Calu3 (cell line): ENCODE measurements at regions not wholly inside any gene's neighbourhood (a gene's known extent, or its start where the extent isn't known, plus 50 kb on each side); places are given as distances from the start of the nearest gene placed in this dataset.

Source experiments
- BruUV-seq: library from RNA; stranded (reverse); fragments of 400-500 nt; replicated peaks from 2 replicates; lab custom pipeline; 2021; lab: Mats Ljungman, UMichigan
- CTCF ChIA-PET: fragments of 300-600 bp; sonication (Branson Sonifier 250); formaldehyde crosslinking; loops from one replicate; lab custom pipeline; 2022; ENCODE audit warnings: antibody characterized with exemption; lab: Charles Lee
- DNase-seq: peaks from one replicate; pipeline ENCODE4 v3.0.0; 2022
- H3K27ac Mint-ChIP-seq: one replicate; pipeline ENCODE4 v1.8.0; 2022; ENCODE audit warnings: mixed read lengths; ENCODE audit not compliant: unreplicated experiment
- H3K27me3 Mint-ChIP-seq: one replicate; pipeline ENCODE4 v1.8.0; 2022; ENCODE audit warnings: mixed read lengths; ENCODE audit not compliant: unreplicated experiment
- H3K36me3 Mint-ChIP-seq: one replicate; pipeline ENCODE4 v1.8.0; 2022; ENCODE audit warnings: mild to moderate bottlenecking, moderate library complexity, mixed read lengths; ENCODE audit not compliant: insufficient read depth, unreplicated experiment
- H3K4me1 Mint-ChIP-seq: one replicate; pipeline ENCODE4 v1.8.0; 2022; ENCODE audit warnings: mild to moderate bottlenecking, low read depth, mixed read lengths; ENCODE audit not compliant: unreplicated experiment
- H3K4me3 Mint-ChIP-seq: one replicate; pipeline ENCODE4 v1.8.0; 2022; ENCODE audit warnings: mild to moderate bottlenecking, low read depth, moderate library complexity, mixed read lengths; ENCODE audit not compliant: unreplicated experiment
- H3K9me3 Mint-ChIP-seq: one replicate; pipeline ENCODE4 v1.8.0; 2022; ENCODE audit warnings: low read depth, mixed read lengths; ENCODE audit not compliant: unreplicated experiment
- intact Hi-C: fragments of 100-400 bp; cut with micrococcal nuclease; formaldehyde crosslinking; loops from one replicate; pipeline ENCODE4 v1.10.0; 2022; ENCODE audit not compliant: unreplicated experiment
- TF ChIP-seq, protein P1 (sequence below): fragments of 200-600 bp; IDR thresholded peaks from one replicate; pipeline ENCODE4 v1.8.0; 2022; ENCODE audit warnings: antibody characterized with exemption; ENCODE audit not compliant: unreplicated experiment

DNA sequence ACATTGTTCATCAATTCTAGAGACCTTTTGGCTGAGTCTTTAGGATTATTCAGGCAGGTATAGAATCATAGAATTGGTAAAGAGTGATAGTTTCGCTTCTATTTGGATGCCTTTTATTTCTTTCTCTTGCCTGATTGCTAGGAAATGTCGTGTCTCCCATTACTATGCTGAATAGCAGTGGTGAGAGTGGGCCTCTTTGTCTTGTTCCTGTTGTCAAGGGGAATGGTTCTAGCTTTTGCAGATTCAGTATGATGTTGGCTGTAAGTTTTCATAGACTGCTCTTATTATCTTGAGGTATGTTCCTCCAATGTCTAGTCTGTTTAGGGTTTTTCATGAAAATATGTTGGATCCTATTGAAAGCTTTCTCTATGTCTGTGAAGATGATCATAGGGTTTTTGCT is 200.2 kb upstream of the PABPC4L start:
- H3K27me3 Mint-ChIP-seq, result no peaks in the 10 kb centered on the region
- H3K4me1 Mint-ChIP-seq, result no peaks in the 10 kb centered on the region
- intact Hi-C loops, result no loop called here
- peaks cover 7% of the 10 kb centered on the region for H3K9me3 Mint-ChIP-seq
- no TSS peak for BruUV-seq
- no peak for DNase-seq
- CTCF ChIA-PET, result no interaction called here
- no peaks in the 10 kb centered on the region for H3K36me3 Mint-ChIP-seq
- H3K4me3 Mint-ChIP-seq, result no peak overlapping the region
- TF ChIP-seq, protein P1, sequence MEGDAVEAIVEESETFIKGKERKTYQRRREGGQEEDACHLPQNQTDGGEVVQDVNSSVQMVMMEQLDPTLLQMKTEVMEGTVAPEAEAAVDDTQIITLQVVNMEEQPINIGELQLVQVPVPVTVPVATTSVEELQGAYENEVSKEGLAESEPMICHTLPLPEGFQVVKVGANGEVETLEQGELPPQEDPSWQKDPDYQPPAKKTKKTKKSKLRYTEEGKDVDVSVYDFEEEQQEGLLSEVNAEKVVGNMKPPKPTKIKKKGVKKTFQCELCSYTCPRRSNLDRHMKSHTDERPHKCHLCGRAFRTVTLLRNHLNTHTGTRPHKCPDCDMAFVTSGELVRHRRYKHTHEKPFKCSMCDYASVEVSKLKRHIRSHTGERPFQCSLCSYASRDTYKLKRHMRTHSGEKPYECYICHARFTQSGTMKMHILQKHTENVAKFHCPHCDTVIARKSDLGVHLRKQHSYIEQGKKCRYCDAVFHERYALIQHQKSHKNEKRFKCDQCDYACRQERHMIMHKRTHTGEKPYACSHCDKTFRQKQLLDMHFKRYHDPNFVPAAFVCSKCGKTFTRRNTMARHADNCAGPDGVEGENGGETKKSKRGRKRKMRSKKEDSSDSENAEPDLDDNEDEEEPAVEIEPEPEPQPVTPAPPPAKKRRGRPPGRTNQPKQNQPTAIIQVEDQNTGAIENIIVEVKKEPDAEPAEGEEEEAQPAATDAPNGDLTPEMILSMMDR, result no peak
- no peak overlapping the region for H3K27ac Mint-ChIP-seq

DNA sequence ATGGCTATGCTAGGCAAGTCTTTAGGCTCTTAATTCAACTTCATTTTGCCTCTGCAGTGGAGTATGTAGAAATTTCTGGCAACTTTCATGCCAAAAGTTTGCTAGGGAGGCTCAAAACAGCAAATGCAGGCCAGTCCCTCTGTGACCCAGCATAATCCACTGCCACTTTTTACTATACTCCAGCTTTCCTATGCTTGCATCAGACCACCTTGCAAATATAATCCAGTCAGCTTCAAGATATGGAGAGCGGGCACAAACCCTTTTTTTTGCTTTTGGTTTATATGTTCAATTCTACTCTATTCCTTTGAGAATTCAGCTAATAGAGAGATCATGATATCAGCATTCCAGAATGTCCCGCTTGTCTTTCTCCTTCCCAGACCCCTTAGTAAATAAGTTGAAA is 192.0 kb upstream of the PABPC4L start:
- H3K4me1 Mint-ChIP-seq, result no peaks in the 10 kb centered on the region
- no peaks in the 10 kb centered on the region for H3K36me3 Mint-ChIP-seq
- TF ChIP-seq, protein P1, result no peak
- H3K27ac Mint-ChIP-seq, result no peak overlapping the region
- no peak overlapping the region for H3K4me3 Mint-ChIP-seq
- no peaks in the 10 kb centered on the region for H3K9me3 Mint-ChIP-seq
- no peak for DNase-seq
- BruUV-seq, result no TSS peak
- intact Hi-C loops, result no loop called here
- CTCF ChIA-PET, result no interaction called here
- no peaks in the 10 kb centered on the region for H3K27me3 Mint-ChIP-seq

DNA sequence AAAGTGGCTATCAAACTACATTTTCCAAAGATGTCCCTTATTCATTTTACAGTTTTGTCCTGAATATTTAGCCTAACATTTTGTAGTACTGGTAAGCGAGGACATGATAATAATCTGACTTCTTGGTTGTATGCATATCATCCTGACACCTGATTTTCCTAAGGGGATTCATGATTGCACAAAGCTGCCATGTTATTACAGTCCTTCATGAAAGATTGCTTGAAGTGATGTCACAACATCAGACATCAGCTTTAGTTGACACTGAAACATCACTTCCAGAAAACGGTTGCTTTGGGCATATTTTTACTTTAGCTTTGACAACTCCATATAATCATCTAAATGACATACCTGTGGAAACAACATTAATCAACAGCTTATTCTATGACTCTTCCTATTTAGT is 188.7 kb upstream of the PABPC4L start:
- no TSS peak for BruUV-seq

DNA sequence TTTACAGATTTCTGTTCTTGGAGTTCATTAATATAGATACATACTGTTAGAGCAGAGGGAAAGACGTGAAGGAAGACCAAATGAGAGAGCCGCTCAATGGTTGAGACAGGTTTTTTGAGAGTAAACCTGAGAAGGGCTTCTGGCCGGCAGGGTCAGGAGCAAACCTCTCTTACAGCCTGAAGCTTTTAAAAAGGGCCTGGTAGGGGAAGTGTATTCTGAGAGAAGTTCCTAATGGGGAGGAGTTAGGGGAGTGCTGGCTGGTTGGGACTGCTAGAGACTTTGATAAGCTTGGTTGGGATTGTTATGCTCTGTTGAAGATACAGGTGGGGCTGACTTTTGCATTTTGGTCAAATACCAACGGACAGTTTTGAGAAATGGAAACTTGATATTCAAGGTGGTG is 186.8 kb upstream of the PABPC4L start:
- H3K27ac Mint-ChIP-seq, result no peak overlapping the region
- no peaks in the 10 kb centered on the region for H3K36me3 Mint-ChIP-seq
- BruUV-seq, result no TSS peak
- no peak overlapping the region for H3K4me3 Mint-ChIP-seq
- TF ChIP-seq, protein P1, result no peak
- no peaks in the 10 kb centered on the region for H3K9me3 Mint-ChIP-seq
- CTCF ChIA-PET, result no interaction called here
- H3K27me3 Mint-ChIP-seq, result no peaks in the 10 kb centered on the region
- no peak for DNase-seq
- no peaks in the 10 kb centered on the region for H3K4me1 Mint-ChIP-seq
- intact Hi-C loops, result no loop called here

More for the DNA sequence above, 188.7 kb upstream of the PABPC4L start:
- Mint-ChIP-seq H3K9me3 (no peaks in the 10 kb centered on the region), H3K4me3 (no peak overlapping the region), H3K36me3 (no peaks in the 10 kb centered on the region), H3K27ac (no peak overlapping the region), H3K27me3 (no peaks in the 10 kb centered on the region), H3K4me1 (no peaks in the 10 kb centered on the region)
- TF ChIP-seq, protein P1, result no peak
- intact Hi-C loops, result no loop called here
- DNase-seq, result no peak
- CTCF ChIA-PET, result no interaction called here
